Esophagus muscularis mucosa (tissue), 4 donors: ENCODE measurements at regions not wholly inside any gene's neighbourhood (a gene's known extent, or its start where the extent isn't known, plus 50 kb on each side); places are given as distances from the start of the nearest gene placed in this dataset.

Experiments
- DNase-seq: peaks from one replicate; pipeline ENCODE4 v3.0.0-alpha.2; 2017; ENCODE audit errors: extremely low spot score
- H3K27ac ChIP-seq, 4 donors: fragments of 200-600 bp; sonication (generic); replicated peaks in 1 of 4; 1 replicate in 3 of 4; 2 replicates in 1 of 4; pipeline ENCODE4 v1.5.1; 2016 to 2019; ENCODE audit warnings: mild to moderate bottlenecking in 1 of 4
- H3K27me3 ChIP-seq, 4 donors: fragments of 200-600 bp; sonication (generic); one replicate each; pipeline versions ENCODE4 v1.5.1 to v1.6.0; 2016 to 2019
- H3K36me3 ChIP-seq, 4 donors: fragments of 200-600 bp; sonication (generic); one replicate each; pipeline ENCODE4 v1.5.1; 2016 to 2019
- H3K4me1 ChIP-seq, 4 donors: fragments of 200-600 bp; sonication (generic); one replicate each; pipeline ENCODE4 v1.5.1; 2016 to 2019
- H3K4me3 ChIP-seq, 4 donors: fragments of 200-600 bp; sonication (generic); 1 replicate in 2 of 4; 2 replicates in 2 of 4; pipeline ENCODE4 v1.5.1; 2016 to 2019; ENCODE audit warnings: mild to moderate bottlenecking in 4 of 4, moderate library complexity in 1 of 4
- H3K9me3 ChIP-seq, 4 donors: fragments of 200-600 bp; sonication (generic); 1 replicate in 3 of 4; 2 replicates in 1 of 4; pipeline ENCODE4 v1.5.1; 2016 to 2019
- EP300 ChIP-seq: sonication (generic); formaldehyde crosslinking; IDR thresholded peaks from one replicate; pipeline ENCODE4 v1.6.1; 2017; ENCODE audit warnings: antibody characterized with exemption
- POLR2A ChIP-seq: fragments of 450-650 bp; IDR thresholded peaks from one replicate; pipeline ENCODE4 v1.6.1; 2017; ENCODE audit warnings: antibody characterized with exemption, moderate library complexity, mild to moderate bottlenecking, low read depth
- POLR2AphosphoS5 ChIP-seq, 2 donors: sonication (generic); formaldehyde crosslinking; IDR thresholded peaks; one replicate each; pipeline ENCODE4 v1.6.1; 2017; ENCODE audit warnings: antibody characterized with exemption in 2 of 2
- WGBS: methylation state at CpG from one replicate; pipeline ENCODE4 v1.1.5; 2018; 5-methylcytosine and 5-hydroxymethylcytosine counted together
- intact Hi-C: fragments of 100-400 bp; cut with DNase I; formaldehyde crosslinking; loops from one replicate; pipeline ENCODE4 v1.15.1; 2023
- TF ChIP-seq, protein P1 (sequence below), 3 experiments: fragments of 200-600 bp in 2 of 3; fragments of 450-650 bp in 1 of 3; sonication (generic) in 2 of 3; IDR thresholded peaks; one replicate each; pipeline ENCODE4 v1.5.1; 2017 to 2019; ENCODE audit warnings: antibody characterized with exemption in 3 of 3, mild to moderate bottlenecking in 2 of 3, moderate library complexity in 1 of 3

DNA sequence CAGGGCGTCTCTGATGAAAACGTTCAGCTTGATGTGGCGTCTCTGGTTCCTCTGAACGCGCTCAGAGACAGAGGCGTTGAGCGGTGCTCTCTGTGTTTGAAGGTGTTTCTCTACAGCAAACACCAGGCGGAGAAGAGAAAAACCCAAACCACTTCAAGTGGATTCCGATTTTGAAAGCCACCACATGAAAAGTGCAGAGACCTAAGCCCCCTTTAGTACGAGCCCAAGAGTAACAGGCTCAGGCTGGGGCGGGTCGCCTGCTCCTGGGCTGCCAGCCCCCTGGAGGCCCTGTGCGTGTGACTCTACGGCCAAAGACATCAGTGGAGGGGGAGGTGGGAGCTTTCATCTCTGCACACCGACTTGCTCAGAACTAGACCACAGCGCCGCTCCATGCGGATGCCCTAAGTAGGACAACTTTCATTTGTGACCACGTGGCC, 328.4 kb downstream of the MAF start:
- TF ChIP-seq POLR2AphosphoS5 (IDR thresholded peaks at IDR 0.05) (no peak), EP300 (no peak), POLR2A (no peak)
- TF ChIP-seq, protein P1, sequence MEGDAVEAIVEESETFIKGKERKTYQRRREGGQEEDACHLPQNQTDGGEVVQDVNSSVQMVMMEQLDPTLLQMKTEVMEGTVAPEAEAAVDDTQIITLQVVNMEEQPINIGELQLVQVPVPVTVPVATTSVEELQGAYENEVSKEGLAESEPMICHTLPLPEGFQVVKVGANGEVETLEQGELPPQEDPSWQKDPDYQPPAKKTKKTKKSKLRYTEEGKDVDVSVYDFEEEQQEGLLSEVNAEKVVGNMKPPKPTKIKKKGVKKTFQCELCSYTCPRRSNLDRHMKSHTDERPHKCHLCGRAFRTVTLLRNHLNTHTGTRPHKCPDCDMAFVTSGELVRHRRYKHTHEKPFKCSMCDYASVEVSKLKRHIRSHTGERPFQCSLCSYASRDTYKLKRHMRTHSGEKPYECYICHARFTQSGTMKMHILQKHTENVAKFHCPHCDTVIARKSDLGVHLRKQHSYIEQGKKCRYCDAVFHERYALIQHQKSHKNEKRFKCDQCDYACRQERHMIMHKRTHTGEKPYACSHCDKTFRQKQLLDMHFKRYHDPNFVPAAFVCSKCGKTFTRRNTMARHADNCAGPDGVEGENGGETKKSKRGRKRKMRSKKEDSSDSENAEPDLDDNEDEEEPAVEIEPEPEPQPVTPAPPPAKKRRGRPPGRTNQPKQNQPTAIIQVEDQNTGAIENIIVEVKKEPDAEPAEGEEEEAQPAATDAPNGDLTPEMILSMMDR (IDR thresholded peaks at IDR 0.05): no peak
- no peaks in the 10 kb centered on the region for H3K9me3 ChIP-seq
- no peak overlapping the region for H3K4me3 ChIP-seq
- no peak for DNase-seq
- WGBS: 91% methylated on average over 16 of the region's 19 CpGs
- H3K36me3 ChIP-seq: no peaks in the 10 kb centered on the region
- no peaks in the 10 kb centered on the region for H3K4me1 ChIP-seq
- no peak overlapping the region for H3K27ac ChIP-seq
- H3K27me3 ChIP-seq: no peaks in the 10 kb centered on the region
- intact Hi-C loops: no loop called here

GRCh38 chr16:79271583-79271982, 329.0 kb downstream of the MAF start:
- Histone ChIP-seq H3K9me3 (no peaks in the 10 kb centered on the region), H3K27ac (no peak overlapping the region), H3K27me3 (no peaks in the 10 kb centered on the region), H3K4me3 (no peak overlapping the region), H3K4me1 (no peaks in the 10 kb centered on the region), H3K36me3 (no peaks in the 10 kb centered on the region)
- intact Hi-C loops: no loop called here
- TF ChIP-seq POLR2AphosphoS5 (IDR thresholded peaks at IDR 0.05) (no peak), EP300 (no peak), POLR2A (no peak)
- TF ChIP-seq, protein P1 (IDR thresholded peaks at IDR 0.05): no peak
- WGBS: 0% methylated on average over 1 of the region's 1 CpG
- DNase-seq: no peak

GRCh38 chr16:79270011-79270410, 330.5 kb downstream of the MAF start:
- H3K9me3 ChIP-seq: no peaks in the 10 kb centered on the region
- DNase-seq: no peak
- no peak overlapping the region for H3K4me3 ChIP-seq
- WGBS: 96% methylated on average over 2 of the region's 2 CpGs
- no peaks in the 10 kb centered on the region for H3K36me3 ChIP-seq
- H3K27ac ChIP-seq: no peak overlapping the region
- intact Hi-C loops: no loop called here
- no peaks in the 10 kb centered on the region for H3K27me3 ChIP-seq
- TF ChIP-seq POLR2AphosphoS5 (IDR thresholded peaks at IDR 0.05) (no peak), EP300 (no peak), POLR2A (no peak)
- TF ChIP-seq, protein P1 (IDR thresholded peaks at IDR 0.05): no peak
- no peaks in the 10 kb centered on the region for H3K4me1 ChIP-seq

DNA sequence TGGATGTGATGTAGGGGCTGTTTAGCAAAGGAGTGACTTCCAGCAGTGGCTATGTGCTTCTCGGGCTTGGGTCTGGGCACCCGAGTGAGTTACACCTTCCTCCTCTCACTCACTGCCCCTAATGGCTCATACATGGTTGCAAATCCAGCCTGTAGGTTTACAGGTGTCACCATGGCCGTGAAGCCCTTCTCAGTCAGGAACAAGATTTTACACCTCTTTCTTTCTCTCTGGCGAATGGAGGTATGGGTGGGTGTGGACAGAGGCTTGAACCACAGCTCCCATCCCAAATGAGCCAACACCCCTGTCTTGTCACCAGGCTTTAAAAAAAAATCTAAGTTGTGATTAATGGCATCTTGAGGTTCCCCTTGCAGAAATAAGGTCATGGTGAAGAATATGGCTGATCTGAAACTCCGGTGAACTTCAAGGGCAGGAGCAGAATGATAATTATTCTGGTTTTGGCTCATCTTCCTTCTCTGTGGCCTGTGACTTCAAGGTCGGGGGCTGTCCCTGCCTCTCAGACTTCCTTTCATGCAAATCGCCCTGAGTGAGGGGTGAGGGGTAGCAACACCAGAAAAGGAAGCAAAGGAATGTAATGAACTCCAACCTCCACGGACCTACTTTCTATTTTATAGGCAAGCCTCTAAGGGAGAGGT, 331.2 kb downstream of the MAF start:
- Histone ChIP-seq H3K9me3 (no peaks in the 10 kb centered on the region), H3K27ac (no peak overlapping the region), H3K27me3 (no peaks in the 10 kb centered on the region), H3K36me3 (no peaks in the 10 kb centered on the region), H3K4me1 (no peaks in the 10 kb centered on the region), H3K4me3 (no peak overlapping the region)
- 72% methylated on average over 8 of the region's 8 CpGs for WGBS
- intact Hi-C loops: no loop called here
- DNase-seq: no peak
- TF ChIP-seq POLR2A (no peak), POLR2AphosphoS5 (IDR thresholded peaks at IDR 0.05) (no peak), EP300 (no peak)
- TF ChIP-seq, protein P1 (IDR thresholded peaks at IDR 0.05): no peak

DNA sequence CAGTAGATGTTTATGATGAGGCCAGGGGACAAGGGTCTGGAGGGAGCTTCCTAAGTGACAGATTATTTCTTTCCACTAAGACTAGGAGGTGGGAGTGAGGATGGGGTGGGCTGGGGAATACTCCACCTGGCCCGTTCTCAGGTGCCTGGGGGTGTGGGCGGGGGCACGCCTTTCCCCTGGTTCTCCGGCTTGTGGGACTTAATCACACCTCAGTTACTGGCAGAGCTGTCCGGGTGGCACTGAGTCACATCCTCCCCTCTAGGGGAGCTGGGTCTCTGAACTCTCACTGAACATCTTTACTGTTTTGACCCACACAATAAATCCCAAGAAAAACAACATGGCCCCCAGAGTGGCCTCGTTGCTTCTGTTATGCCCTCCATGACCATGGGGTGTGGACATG, 332.8 kb downstream of the MAF start:
- no peak for DNase-seq
- H3K36me3 ChIP-seq: no peaks in the 10 kb centered on the region
- H3K27me3 ChIP-seq: no peaks in the 10 kb centered on the region
- no peak for TF ChIP-seq POLR2AphosphoS5 (IDR thresholded peaks at IDR 0.05)
- TF ChIP-seq EP300: no peak
- TF ChIP-seq, protein P1 (IDR thresholded peaks at IDR 0.05): no peak
- no peak for TF ChIP-seq POLR2A
- H3K27ac ChIP-seq: no peak overlapping the region
- intact Hi-C loops: no loop called here
- H3K4me3 ChIP-seq: no peak overlapping the region
- no peaks in the 10 kb centered on the region for H3K9me3 ChIP-seq
- 87% methylated on average over 5 of the region's 6 CpGs for WGBS
- no peaks in the 10 kb centered on the region for H3K4me1 ChIP-seq
